ENCODE measurements at regions not wholly inside any gene's neighbourhood (a gene's known extent, or its start where the extent isn't known, plus 50 kb on each side); places are given as distances from the start of the nearest gene placed in this dataset.

- H3K9me1 ChIP-seq (ENCODE audit: control insufficient read depth, extremely low read depth, insufficient read depth, low read length) = no peaks in the 10 kb centered on the region
- FAIRE-seq = peak; percentile 36
- H3K27me3 ChIP-seq (ENCODE audit: control insufficient read depth, extremely low read depth, insufficient read depth, low read length) = peaks cover 11% of the 10 kb centered on the region
- no peak for DNase-seq (ENCODE audit: low read depth, low spot score)
- H3K4me2 ChIP-seq (ENCODE audit: control insufficient read depth, extremely low read depth, insufficient read depth, low read depth, low read length) = no peak overlapping the region
- no peak overlapping the region for H3K4me3 ChIP-seq (ENCODE audit: control insufficient read depth in 2 of 3, extremely low read depth in 1 of 3, insufficient read depth in 2 of 3, low read depth in 1 of 3, low read length in 3 of 3)
- H3K36me3 ChIP-seq (ENCODE audit: control insufficient read depth in 2 of 2, extremely low read depth in 1 of 2, insufficient read depth in 2 of 2, low read length in 2 of 2) = no peaks in the 10 kb centered on the region
- TF ChIP-seq CTCF (optimal IDR thresholded peaks at IDR 0.05 in 1 of 3, IDR thresholded peaks at IDR 0.05 in 1 of 3, conservative IDR thresholded peaks at IDR 0.05 in 1 of 3; ENCODE audit: extremely low read depth in 1 of 3, insufficient read depth in 2 of 3, low read length in 3 of 3) = no peak
- no peak for TF ChIP-seq EZH2 (IDR thresholded peaks at IDR 0.05; ENCODE audit: low read length)
- no peak overlapping the region for H2AFZ ChIP-seq (ENCODE audit: control insufficient read depth, low read length)
- H3K9me3 ChIP-seq (ENCODE audit: control insufficient read depth, low read depth, low read length) = no peaks in the 10 kb centered on the region
- dilution Hi-C loops (cut with MboI; ENCODE audit: extremely low pct_ligation_motif_present, low sequenced_read_pairs) = no loop called here
- no peaks in the 10 kb centered on the region for H3K4me1 ChIP-seq (ENCODE audit: control insufficient read depth, extremely low read depth, insufficient read depth, low read length)
- H3K9ac ChIP-seq (ENCODE audit: control insufficient read depth, extremely low read depth, insufficient read depth, low read length) = no peak overlapping the region
- no peak overlapping the region for H3K27ac ChIP-seq (ENCODE audit: control insufficient read depth, insufficient read depth, low read length)
- H3K79me2 ChIP-seq (ENCODE audit: control insufficient read depth, insufficient read depth, low read length) = no peaks in the 10 kb centered on the region
- H4K20me1 ChIP-seq (ENCODE audit: control insufficient read depth, extremely low read depth, insufficient read depth, low read length) = no peaks in the 10 kb centered on the region
Measured at GRCh38 chr5:77906806-77907205, 130.7 kb upstream of the TBCA start.

- FAIRE-seq (no peak), DNase-seq (ENCODE audit: low read depth, low spot score) (no peak)
- TF ChIP-seq EZH2 (IDR thresholded peaks at IDR 0.05; ENCODE audit: low read length) (no peak), CTCF (optimal IDR thresholded peaks at IDR 0.05 in 1 of 3, IDR thresholded peaks at IDR 0.05 in 1 of 3, conservative IDR thresholded peaks at IDR 0.05 in 1 of 3; ENCODE audit: extremely low read depth in 1 of 3, insufficient read depth in 2 of 3, low read length in 3 of 3) (no peak)
- no peaks in the 10 kb centered on the region for H3K4me1 ChIP-seq (ENCODE audit: control insufficient read depth, extremely low read depth, insufficient read depth, low read length)
- H4K20me1 ChIP-seq (ENCODE audit: control insufficient read depth, extremely low read depth, insufficient read depth, low read length) = no peaks in the 10 kb centered on the region
- H3K27ac ChIP-seq (ENCODE audit: control insufficient read depth, insufficient read depth, low read length) = no peak overlapping the region
- no peaks in the 10 kb centered on the region for H3K9me1 ChIP-seq (ENCODE audit: control insufficient read depth, extremely low read depth, insufficient read depth, low read length)
- H3K9ac ChIP-seq (ENCODE audit: control insufficient read depth, extremely low read depth, insufficient read depth, low read length) = no peak overlapping the region
- no peaks in the 10 kb centered on the region for H3K36me3 ChIP-seq (ENCODE audit: control insufficient read depth in 2 of 2, extremely low read depth in 1 of 2, insufficient read depth in 2 of 2, low read length in 2 of 2)
- no peaks in the 10 kb centered on the region for H3K27me3 ChIP-seq (ENCODE audit: control insufficient read depth, extremely low read depth, insufficient read depth, low read length)
- dilution Hi-C loops (cut with MboI; ENCODE audit: extremely low pct_ligation_motif_present, low sequenced_read_pairs) = no loop called here
- no peak overlapping the region for H2AFZ ChIP-seq (ENCODE audit: control insufficient read depth, low read length)
- no peak overlapping the region for H3K4me2 ChIP-seq (ENCODE audit: control insufficient read depth, extremely low read depth, insufficient read depth, low read depth, low read length)
- no peaks in the 10 kb centered on the region for H3K79me2 ChIP-seq (ENCODE audit: control insufficient read depth, insufficient read depth, low read length)
- H3K4me3 ChIP-seq (ENCODE audit: control insufficient read depth in 2 of 3, extremely low read depth in 1 of 3, insufficient read depth in 2 of 3, low read depth in 1 of 3, low read length in 3 of 3) = no peak overlapping the region
- H3K9me3 ChIP-seq (ENCODE audit: control insufficient read depth, low read depth, low read length) = no peaks in the 10 kb centered on the region
Measured at GRCh38 chr5:77904362-77904761, 128.2 kb upstream of the TBCA start.

Measured in keratinocyte (primary cell).